HG02759 (cell line): ENCODE measurements at regions not wholly inside any gene's neighbourhood (a gene's known extent, or its start where the extent isn't known, plus 50 kb on each side); places are given as distances from the start of the nearest gene placed in this dataset.

ENCODE experiments used
- ATAC-seq: cut with Tn5 transposase; IDR thresholded peaks from one replicate; pipeline ENCODE4 v1.9.1; 2021; ENCODE audit warnings: mild to moderate bottlenecking, moderate library complexity; ENCODE audit not compliant: unreplicated experiment

- no peak for ATAC-seq
These were observed 533.7 kb upstream of the TNP1 start for GRCh38 chr2:217393585-217394032.

- no peak for ATAC-seq
These were observed 533.2 kb upstream of the TNP1 start for GRCh38 chr2:217392930-217393584.

GRCh38 chr2:217387776-217388387 is 528.0 kb upstream of the TNP1 start:
- ATAC-seq: no peak

GRCh38 chr2:217386041-217386440 is 526.2 kb upstream of the TNP1 start:
- no peak for ATAC-seq

- no peak for ATAC-seq
These were observed 523.8 kb upstream of the TNP1 start for GRCh38 chr2:217383620-217384019.

- no peak for ATAC-seq
These were observed 522.9 kb upstream of the TNP1 start for GRCh38 chr2:217382794-217383193.

- no peak for ATAC-seq
These were observed 519.9 kb upstream of the TNP1 start for GRCh38 chr2:217379807-217380206.

- ATAC-seq: no peak
These were observed 512.9 kb upstream of the TNP1 start for GRCh38 chr2:217372794-217373193.

- ATAC-seq: no peak
These were observed 511.9 kb upstream of the TNP1 start for GRCh38 chr2:217371781-217372213.

GRCh38 chr2:217370391-217370790 is 510.5 kb upstream of the TNP1 start:
- no peak for ATAC-seq

- no peak for ATAC-seq
These were observed 507.6 kb upstream of the TNP1 start for GRCh38 chr2:217367464-217367863.

- ATAC-seq: no peak
These were observed 507.1 kb upstream of the TNP1 start for GRCh38 chr2:217366966-217367365.

- ATAC-seq: no peak
These were observed 506.5 kb upstream of the TNP1 start for GRCh38 chr2:217366266-217366895.

- ATAC-seq: no peak
These were observed 505.8 kb upstream of the TNP1 start for GRCh38 chr2:217365656-217366055.

GRCh38 chr2:217364224-217364623 is 504.4 kb upstream of the TNP1 start:
- no peak for ATAC-seq

GRCh38 chr2:217363470-217363869 is 503.6 kb upstream of the TNP1 start:
- ATAC-seq: no peak

- ATAC-seq: no peak
These were observed 502.8 kb upstream of the TNP1 start for GRCh38 chr2:217362710-217363109.

- ATAC-seq: no peak
These were observed 502.4 kb upstream of the TNP1 start for GRCh38 chr2:217362286-217362685.

- ATAC-seq: no peak
These were observed 501.6 kb upstream of the TNP1 start for GRCh38 chr2:217361483-217361880.

GRCh38 chr2:217360781-217361482 is 501.1 kb upstream of the TNP1 start:
- ATAC-seq: no peak

- ATAC-seq: no peak
These were observed 500.2 kb upstream of the TNP1 start for GRCh38 chr2:217360111-217360510.
